Keratinocyte (primary cell): ENCODE measurements at regions not wholly inside any gene's neighbourhood (a gene's known extent, or its start where the extent isn't known, plus 50 kb on each side); places are given as distances from the start of the nearest gene placed in this dataset.

Experiments used
- DNase-seq: peaks from one replicate; pipeline ENCODE4 v3.0.0-alpha.2; 2011; ENCODE audit warnings: low read depth, missing footprints, low spot score
- FAIRE-seq: peaks from 2 replicates; lab custom pipeline; 2011; peaks lifted over from hg19 to GRCh38; lab: Jason Lieb, UNC
- H2AFZ ChIP-seq: 2 replicates; pipeline ENCODE4 v1.6.0; 2012; ENCODE audit warnings: low read length, control low read depth, inconsistent platforms; ENCODE audit not compliant: control insufficient read depth
- H3K27ac ChIP-seq: 2 replicates; pipeline ENCODE4 v1.5.1; 2011; ENCODE audit warnings: low read length; ENCODE audit not compliant: control insufficient read depth, insufficient read depth
- H3K27me3 ChIP-seq: 3 replicates; pipeline ENCODE4 v1.6.0; 2011; ENCODE audit warnings: low read length; ENCODE audit not compliant: control insufficient read depth, insufficient read depth; ENCODE audit errors: extremely low read depth
- H3K36me3 ChIP-seq, 2 experiments: 2 replicates in 1 of 2; 3 replicates in 1 of 2; pipeline ENCODE4 v1.5.1; 2011; ENCODE audit warnings: low read length in 2 of 2, mild to moderate bottlenecking in 1 of 2; ENCODE audit not compliant: control insufficient read depth in 2 of 2, insufficient read depth in 2 of 2; ENCODE audit errors: extremely low read depth in 1 of 2
- H3K4me1 ChIP-seq: 3 replicates; pipeline ENCODE4 v1.5.1; 2011; ENCODE audit warnings: low read length; ENCODE audit not compliant: control insufficient read depth, insufficient read depth; ENCODE audit errors: extremely low read depth
- H3K4me2 ChIP-seq: 3 replicates; pipeline ENCODE4 v1.6.0; 2011; ENCODE audit warnings: low read depth, low read length; ENCODE audit not compliant: control insufficient read depth, insufficient read depth; ENCODE audit errors: extremely low read depth
- H3K4me3 ChIP-seq, 3 experiments: fragments of 200-600 bp in 1 of 3; sonication (generic) in 1 of 3; 2 replicates in 2 of 3; 3 replicates in 1 of 3; pipeline ENCODE4 v1.5.1; 2011 to 2016; ENCODE audit warnings: low read length in 3 of 3, mild to moderate bottlenecking in 3 of 3, control low read depth in 2 of 3, inconsistent platforms in 1 of 3, low read depth in 1 of 3, mixed read lengths in 1 of 3, mixed run types in 1 of 3, moderate library complexity in 1 of 3; ENCODE audit not compliant: control insufficient read depth in 2 of 3, insufficient read depth in 2 of 3; ENCODE audit errors: extremely low read depth in 1 of 3
- H3K79me2 ChIP-seq: 2 replicates; pipeline ENCODE4 v1.6.0; 2012; ENCODE audit warnings: low read length; ENCODE audit not compliant: control insufficient read depth, insufficient read depth
- H3K9ac ChIP-seq: 3 replicates; pipeline ENCODE4 v1.6.0; 2011; ENCODE audit warnings: low read length; ENCODE audit not compliant: control insufficient read depth, insufficient read depth; ENCODE audit errors: extremely low read depth
- H3K9me1 ChIP-seq: 3 replicates; pipeline ENCODE4 v1.6.0; 2011; ENCODE audit warnings: low read length; ENCODE audit not compliant: control insufficient read depth, insufficient read depth; ENCODE audit errors: extremely low read depth
- H3K9me3 ChIP-seq: 2 replicates; pipeline ENCODE4 v1.5.1; 2012; ENCODE audit warnings: low read depth, low read length; ENCODE audit not compliant: control insufficient read depth
- H4K20me1 ChIP-seq: 3 replicates; pipeline ENCODE4 v1.6.0; 2011; ENCODE audit warnings: low read length; ENCODE audit not compliant: control insufficient read depth, insufficient read depth; ENCODE audit errors: extremely low read depth
- EZH2 ChIP-seq: IDR thresholded peaks from one replicate; pipeline ENCODE4 v1.6.1; 2012; ENCODE audit warnings: inconsistent platforms, mild to moderate bottlenecking, low read length, moderate library complexity
- dilution Hi-C: fragments of 300-500 bp; cut with MboI; formaldehyde crosslinking; loops from one replicate; pipeline ENCODE4 v1.7.0; 2020; ENCODE audit warnings: low sequenced_read_pairs; ENCODE audit not compliant: extremely low pct_ligation_motif_present
- TF ChIP-seq, protein P1 (sequence below), 3 experiments: IDR thresholded peaks in 1 of 3; conservative IDR thresholded peaks in 1 of 3; optimal IDR thresholded peaks in 1 of 3; 2 replicates in 2 of 3; 3 replicates in 1 of 3; pipeline versions ENCODE3 to v1.5.1; 2011; ENCODE audit warnings: low read length in 3 of 3, mild to moderate bottlenecking in 3 of 3, moderate library complexity in 2 of 3, control low read depth in 1 of 3, inconsistent platforms in 1 of 3; ENCODE audit not compliant: insufficient read depth in 2 of 3; ENCODE audit errors: extremely low read depth in 1 of 3

DNA sequence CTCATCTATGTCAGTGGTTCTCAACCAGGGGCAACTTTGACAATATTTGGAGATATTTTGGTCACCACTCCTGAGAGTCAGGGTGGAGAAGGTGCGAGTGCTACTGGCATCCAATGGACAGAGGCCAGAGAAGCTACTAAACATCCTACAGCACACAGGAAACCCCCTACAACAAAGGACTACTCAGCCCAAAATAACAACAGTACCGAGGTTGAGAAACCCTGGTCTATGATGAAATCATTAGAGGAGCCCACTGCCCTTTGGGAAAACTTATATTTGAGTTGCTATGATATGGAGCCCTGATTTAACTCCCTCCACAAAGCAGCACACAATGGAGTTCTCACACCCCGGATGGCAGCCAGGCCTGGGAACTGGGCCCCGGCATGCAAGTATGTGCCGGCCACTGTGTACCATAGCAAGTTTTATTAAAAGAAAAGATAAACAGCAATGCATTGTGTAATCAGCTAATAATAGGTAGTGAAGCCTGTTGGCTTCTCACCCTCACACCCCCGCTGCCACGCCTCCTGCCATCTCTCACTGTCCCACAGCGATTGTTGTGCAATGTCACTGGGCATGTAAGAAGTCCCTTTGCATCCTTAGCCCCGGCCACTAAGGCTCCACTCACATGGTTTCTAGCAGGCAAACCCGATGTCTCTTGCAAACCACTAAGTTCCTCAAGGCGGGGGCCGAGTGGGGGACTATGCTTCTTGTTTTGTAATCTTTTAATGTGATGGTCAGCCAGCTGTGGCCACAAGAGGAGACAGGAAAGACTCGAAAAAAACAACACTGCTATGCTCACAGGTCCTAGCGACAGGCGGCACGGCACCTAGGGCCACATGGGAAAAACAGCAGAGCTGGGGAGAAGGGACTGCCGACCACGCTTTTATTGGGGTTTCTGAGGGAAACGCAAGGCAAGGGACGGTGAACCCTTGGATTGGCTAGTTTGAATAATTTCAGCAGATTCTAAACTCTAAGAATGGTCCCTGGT, 110.0 kb downstream of the AQP9 start:
- Histone ChIP-seq H3K4me1 (no peaks in the 10 kb centered on the region), H3K36me3 (no peaks in the 10 kb centered on the region), H3K27me3 (no peaks in the 10 kb centered on the region), H2AFZ (no peak overlapping the region), H3K79me2 (no peaks in the 10 kb centered on the region), H4K20me1 (no peaks in the 10 kb centered on the region), H3K27ac (no peak overlapping the region), H3K9me3 (no peaks in the 10 kb centered on the region), H3K9ac (no peak overlapping the region), H3K4me3 (no peak overlapping the region), H3K9me1 (no peaks in the 10 kb centered on the region), H3K4me2 (no peak overlapping the region)
- DNase-seq, result no peak
- TF ChIP-seq, protein P1, sequence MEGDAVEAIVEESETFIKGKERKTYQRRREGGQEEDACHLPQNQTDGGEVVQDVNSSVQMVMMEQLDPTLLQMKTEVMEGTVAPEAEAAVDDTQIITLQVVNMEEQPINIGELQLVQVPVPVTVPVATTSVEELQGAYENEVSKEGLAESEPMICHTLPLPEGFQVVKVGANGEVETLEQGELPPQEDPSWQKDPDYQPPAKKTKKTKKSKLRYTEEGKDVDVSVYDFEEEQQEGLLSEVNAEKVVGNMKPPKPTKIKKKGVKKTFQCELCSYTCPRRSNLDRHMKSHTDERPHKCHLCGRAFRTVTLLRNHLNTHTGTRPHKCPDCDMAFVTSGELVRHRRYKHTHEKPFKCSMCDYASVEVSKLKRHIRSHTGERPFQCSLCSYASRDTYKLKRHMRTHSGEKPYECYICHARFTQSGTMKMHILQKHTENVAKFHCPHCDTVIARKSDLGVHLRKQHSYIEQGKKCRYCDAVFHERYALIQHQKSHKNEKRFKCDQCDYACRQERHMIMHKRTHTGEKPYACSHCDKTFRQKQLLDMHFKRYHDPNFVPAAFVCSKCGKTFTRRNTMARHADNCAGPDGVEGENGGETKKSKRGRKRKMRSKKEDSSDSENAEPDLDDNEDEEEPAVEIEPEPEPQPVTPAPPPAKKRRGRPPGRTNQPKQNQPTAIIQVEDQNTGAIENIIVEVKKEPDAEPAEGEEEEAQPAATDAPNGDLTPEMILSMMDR (optimal IDR thresholded peaks at IDR 0.05 in 1 of 3, IDR thresholded peaks at IDR 0.05 in 1 of 3, conservative IDR thresholded peaks at IDR 0.05 in 1 of 3; ENCODE audit: extremely low read depth in 1 of 3, insufficient read depth in 2 of 3, low read length in 3 of 3), result no peak
- no peak for TF ChIP-seq EZH2
- FAIRE-seq, result no peak
- dilution Hi-C loops, result no loop called here

DNA sequence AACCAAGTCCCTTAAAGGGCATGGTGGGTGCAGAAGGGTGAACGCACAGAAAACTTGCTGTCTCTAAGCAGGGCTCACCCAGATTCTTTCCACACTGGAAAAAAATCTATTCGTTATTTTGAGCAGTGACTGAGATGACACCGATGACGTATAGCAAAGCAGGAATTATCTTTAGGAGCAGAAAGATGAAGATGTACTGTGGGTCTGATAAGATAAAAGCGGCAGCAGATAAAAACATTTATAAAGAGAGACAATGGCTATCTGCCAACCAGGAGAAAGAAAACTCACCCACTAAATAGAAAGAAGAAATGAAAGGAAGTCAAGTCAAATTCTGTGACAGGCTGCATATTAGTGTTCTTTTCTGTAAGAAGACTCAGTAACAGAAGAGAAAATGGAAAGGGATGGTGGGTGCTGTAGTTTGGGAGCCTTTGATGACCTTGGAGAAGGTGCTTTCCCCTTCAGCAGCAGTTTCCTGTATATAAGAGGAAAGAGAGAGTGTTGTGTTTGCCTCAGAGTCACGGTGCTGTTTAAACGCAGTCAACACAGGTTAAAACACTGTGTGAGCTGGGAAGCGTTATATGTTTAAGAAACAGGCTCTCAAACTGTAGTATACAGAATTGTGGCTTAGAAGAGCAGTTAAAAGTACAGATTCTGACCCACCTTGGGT, 111.6 kb downstream of the AQP9 start:
- dilution Hi-C loops, result no loop called here
- H3K4me1 ChIP-seq, result no peaks in the 10 kb centered on the region
- DNase-seq (no peak), FAIRE-seq (no peak)
- no peak overlapping the region for H2AFZ ChIP-seq
- H3K9ac ChIP-seq, result no peak overlapping the region
- H3K36me3 ChIP-seq, result no peaks in the 10 kb centered on the region
- no peaks in the 10 kb centered on the region for H3K79me2 ChIP-seq
- H4K20me1 ChIP-seq, result no peaks in the 10 kb centered on the region
- TF ChIP-seq, protein P1 (optimal IDR thresholded peaks at IDR 0.05 in 1 of 3, IDR thresholded peaks at IDR 0.05 in 1 of 3, conservative IDR thresholded peaks at IDR 0.05 in 1 of 3; ENCODE audit: extremely low read depth in 1 of 3, insufficient read depth in 2 of 3, low read length in 3 of 3), result no peak
- no peak for TF ChIP-seq EZH2
- no peak overlapping the region for H3K4me3 ChIP-seq
- no peaks in the 10 kb centered on the region for H3K9me3 ChIP-seq
- peak overlapping the region; percentile 44 for H3K4me2 ChIP-seq
- no peak overlapping the region for H3K27ac ChIP-seq
- H3K9me1 ChIP-seq, result no peaks in the 10 kb centered on the region
- no peaks in the 10 kb centered on the region for H3K27me3 ChIP-seq
